ENCODE measurements at regions not wholly inside any gene's neighbourhood (a gene's known extent, or its start where the extent isn't known, plus 50 kb on each side); places are given as distances from the start of the nearest gene placed in this dataset.

- no peak for TF ChIP-seq EZH2phosphoT487 (IDR thresholded peaks at IDR 0.05; ENCODE audit: borderline replicate concordance, low read depth, low read length)
- no peak for TF ChIP-seq CTCF (conservative IDR thresholded peaks at IDR 0.05; ENCODE audit: low read length)
- H2AFZ ChIP-seq (ENCODE audit: low read length) = no peak overlapping the region
- BruUV-seq (replicated peaks) = no TSS peak
- ChIA-PET CTCF (ENCODE audit: unreplicated experiment) (no interaction called here), POLR2A (interaction anchor here (1.2 kb wide), 1 partner anchor 14 kb away, joined by 3 read pairs; no protein-coding TSS in a partner anchor)
- H3K79me2 ChIP-seq (ENCODE audit: insufficient read depth, low read depth, low read length) = no peaks in the 10 kb centered on the region
- no peaks in the 10 kb centered on the region for H3K9me2 ChIP-seq (ENCODE audit: insufficient read depth, low read length)
- no peaks in the 10 kb centered on the region for H3K4me1 ChIP-seq (ENCODE audit: insufficient read depth, low read length, poor library complexity, severe bottlenecking)
- no peak for DNase-seq (ENCODE audit: low spot score)
- H3K4me2 ChIP-seq (ENCODE audit: low read length) = no peak overlapping the region
- no peak overlapping the region for H3K4me3 ChIP-seq (ENCODE audit: low read depth, low read length, poor library complexity, severe bottlenecking)
- no peak overlapping the region for H3K27ac ChIP-seq (ENCODE audit: low read depth, low read length, poor library complexity, severe bottlenecking)
- H4K20me1 ChIP-seq (ENCODE audit: insufficient read depth, low read length) = no peaks in the 10 kb centered on the region
- H3K36me3 ChIP-seq (ENCODE audit: insufficient read depth, low read length) = no peaks in the 10 kb centered on the region
- intact Hi-C loops (cut with micrococcal nuclease; ENCODE audit: unreplicated experiment) = no loop called here
- H3K9me3 ChIP-seq (ENCODE audit: low read length) = no peaks in the 10 kb centered on the region
Observed at GRCh38 chr13:84607261-84608013, 725.2 kb upstream of the SLITRK1 start.

GRCh38 chr13:84606616-84607015 is 724.3 kb upstream of the SLITRK1 start:
- intact Hi-C loops (cut with micrococcal nuclease; ENCODE audit: unreplicated experiment) = no loop called here
- no TSS peak for BruUV-seq (replicated peaks)

More at GRCh38 chr13:84606616-84607015, 724.3 kb upstream of the SLITRK1 start:
- DNase-seq (ENCODE audit: low spot score) = no peak
- Histone ChIP-seq H3K4me3 (ENCODE audit: low read depth, low read length, poor library complexity, severe bottlenecking) (no peak overlapping the region), H3K4me1 (ENCODE audit: insufficient read depth, low read length, poor library complexity, severe bottlenecking) (no peaks in the 10 kb centered on the region), H3K27ac (ENCODE audit: low read depth, low read length, poor library complexity, severe bottlenecking) (no peak overlapping the region), H4K20me1 (ENCODE audit: insufficient read depth, low read length) (no peaks in the 10 kb centered on the region), H2AFZ (ENCODE audit: low read length) (no peak overlapping the region), H3K79me2 (ENCODE audit: insufficient read depth, low read depth, low read length) (no peaks in the 10 kb centered on the region), H3K9me3 (ENCODE audit: low read length) (no peaks in the 10 kb centered on the region), H3K4me2 (ENCODE audit: low read length) (no peak overlapping the region), H3K9me2 (ENCODE audit: insufficient read depth, low read length) (no peaks in the 10 kb centered on the region), H3K36me3 (ENCODE audit: insufficient read depth, low read length) (no peaks in the 10 kb centered on the region)
- TF ChIP-seq EZH2phosphoT487 (IDR thresholded peaks at IDR 0.05; ENCODE audit: borderline replicate concordance, low read depth, low read length) (no peak), CTCF (conservative IDR thresholded peaks at IDR 0.05; ENCODE audit: low read length) (no peak)
- CTCF ChIA-PET (ENCODE audit: unreplicated experiment) = interaction anchor here (0.7 kb wide), 1 partner anchor 9 kb away, joined by 3 read pairs; no protein-coding TSS in a partner anchor
- POLR2A ChIA-PET = interaction anchor here (0.6 to 1.2 kb wide), 2 partner anchors 13 to 81 kb away, joined by 3 read pairs; no protein-coding TSS in a partner anchor
